ENCODE measurements at regions not wholly inside any gene's neighbourhood (a gene's known extent, or its start where the extent isn't known, plus 50 kb on each side); places are given as distances from the start of the nearest gene placed in this dataset.
"Not testable (repeated sequence)": the region's sequence is repeated elsewhere in the genome, so short reads cannot be mapped to it uniquely, and the experiment has no call there.

- no peak for DNase-seq (ENCODE audit: low read depth in 2 of 2)
Measured at GRCh38 chr9:78963911-78964310, 607.9 kb upstream of the TLE4 start.

- DNase-seq (ENCODE audit: low read depth in 2 of 2), result no peak
Measured at GRCh38 chr9:78967596-78968217, 604.1 kb upstream of the TLE4 start.

GRCh38 chr9:78970375-78970774 is 601.4 kb upstream of the TLE4 start:
- no peak for DNase-seq (ENCODE audit: low read depth in 2 of 2)

GRCh38 chr9:78971540-78971939 is 600.2 kb upstream of the TLE4 start:
- DNase-seq (ENCODE audit: low read depth in 2 of 2), result no peak

- DNase-seq (ENCODE audit: low read depth in 2 of 2), result no peak
Measured at GRCh38 chr9:78972303-78972999, 599.3 kb upstream of the TLE4 start.

GRCh38 chr9:78973907-78974306 is 597.9 kb upstream of the TLE4 start:
- DNase-seq (ENCODE audit: low read depth in 2 of 2), result no peak

GRCh38 chr9:78982849-78983248 is 588.9 kb upstream of the TLE4 start:
- no peak for DNase-seq (ENCODE audit: low read depth in 2 of 2)

- DNase-seq (ENCODE audit: low read depth in 2 of 2), result no peak
Measured at GRCh38 chr9:78985084-78985738, 586.6 kb upstream of the TLE4 start.

- DNase-seq (ENCODE audit: low read depth in 2 of 2), result no peak
Measured at GRCh38 chr9:78986446-78986845, 585.3 kb upstream of the TLE4 start.

GRCh38 chr9:78989031-78989658 is 582.6 kb upstream of the TLE4 start:
- DNase-seq (ENCODE audit: low read depth in 2 of 2), result no peak

- DNase-seq (ENCODE audit: low read depth in 2 of 2), result no peak
Measured at GRCh38 chr9:78994471-78994870, 577.3 kb upstream of the TLE4 start.

- DNase-seq (ENCODE audit: low read depth in 2 of 2), result not testable (repeated sequence)
Measured at GRCh38 chr9:78994974-78995373, 576.8 kb upstream of the TLE4 start.

- no peak for DNase-seq (ENCODE audit: low read depth in 2 of 2)
Measured at GRCh38 chr9:78997296-78997695, 574.5 kb upstream of the TLE4 start.

- DNase-seq (ENCODE audit: low read depth in 2 of 2), result no peak
Measured at GRCh38 chr9:79000230-79001002, 571.3 kb upstream of the TLE4 start.

GRCh38 chr9:79001012-79001411 is 570.8 kb upstream of the TLE4 start:
- no peak for DNase-seq (ENCODE audit: low read depth in 2 of 2)

- no peak for DNase-seq (ENCODE audit: low read depth in 2 of 2)
Measured at GRCh38 chr9:79003514-79003913, 568.3 kb upstream of the TLE4 start.

GRCh38 chr9:79004032-79004431 is 567.7 kb upstream of the TLE4 start:
- DNase-seq (ENCODE audit: low read depth in 2 of 2), result no peak

GRCh38 chr9:79006546-79006945 is 565.2 kb upstream of the TLE4 start:
- no peak for DNase-seq (ENCODE audit: low read depth in 2 of 2)

GRCh38 chr9:79007701-79008483 is 563.9 kb upstream of the TLE4 start:
- DNase-seq (ENCODE audit: low read depth in 2 of 2), result no peak

GRCh38 chr9:79008916-79009315 is 562.8 kb upstream of the TLE4 start:
- no peak for DNase-seq (ENCODE audit: low read depth in 2 of 2)

GRCh38 chr9:79011461-79011860 is 560.3 kb upstream of the TLE4 start:
- DNase-seq (ENCODE audit: low read depth in 2 of 2), result no peak
